ENCODE measurements at regions not wholly inside any gene's neighbourhood (a gene's known extent, or its start where the extent isn't known, plus 50 kb on each side); places are given as distances from the start of the nearest gene placed in this dataset.

GRCh38 chr20:12640251-12640650 is 368.5 kb upstream of the SPTLC3 start:
- TF ChIP-seq, protein P1, sequence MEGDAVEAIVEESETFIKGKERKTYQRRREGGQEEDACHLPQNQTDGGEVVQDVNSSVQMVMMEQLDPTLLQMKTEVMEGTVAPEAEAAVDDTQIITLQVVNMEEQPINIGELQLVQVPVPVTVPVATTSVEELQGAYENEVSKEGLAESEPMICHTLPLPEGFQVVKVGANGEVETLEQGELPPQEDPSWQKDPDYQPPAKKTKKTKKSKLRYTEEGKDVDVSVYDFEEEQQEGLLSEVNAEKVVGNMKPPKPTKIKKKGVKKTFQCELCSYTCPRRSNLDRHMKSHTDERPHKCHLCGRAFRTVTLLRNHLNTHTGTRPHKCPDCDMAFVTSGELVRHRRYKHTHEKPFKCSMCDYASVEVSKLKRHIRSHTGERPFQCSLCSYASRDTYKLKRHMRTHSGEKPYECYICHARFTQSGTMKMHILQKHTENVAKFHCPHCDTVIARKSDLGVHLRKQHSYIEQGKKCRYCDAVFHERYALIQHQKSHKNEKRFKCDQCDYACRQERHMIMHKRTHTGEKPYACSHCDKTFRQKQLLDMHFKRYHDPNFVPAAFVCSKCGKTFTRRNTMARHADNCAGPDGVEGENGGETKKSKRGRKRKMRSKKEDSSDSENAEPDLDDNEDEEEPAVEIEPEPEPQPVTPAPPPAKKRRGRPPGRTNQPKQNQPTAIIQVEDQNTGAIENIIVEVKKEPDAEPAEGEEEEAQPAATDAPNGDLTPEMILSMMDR (IDR thresholded peaks at IDR 0.05) = no peak
- TF ChIP-seq POLR2A (IDR thresholded peaks at IDR 0.05) = no peak
